GM18519 (cell line): ENCODE measurements at regions not wholly inside any gene's neighbourhood (a gene's known extent, or its start where the extent isn't known, plus 50 kb on each side); places are given as distances from the start of the nearest gene placed in this dataset.

Experiments
- ATAC-seq: cut with Tn5 transposase; IDR thresholded peaks from one replicate; pipeline ENCODE4 v1.9.1; 2021; ENCODE audit warnings: mild to moderate bottlenecking, moderate library complexity; ENCODE audit not compliant: unreplicated experiment, low FRiP score

DNA sequence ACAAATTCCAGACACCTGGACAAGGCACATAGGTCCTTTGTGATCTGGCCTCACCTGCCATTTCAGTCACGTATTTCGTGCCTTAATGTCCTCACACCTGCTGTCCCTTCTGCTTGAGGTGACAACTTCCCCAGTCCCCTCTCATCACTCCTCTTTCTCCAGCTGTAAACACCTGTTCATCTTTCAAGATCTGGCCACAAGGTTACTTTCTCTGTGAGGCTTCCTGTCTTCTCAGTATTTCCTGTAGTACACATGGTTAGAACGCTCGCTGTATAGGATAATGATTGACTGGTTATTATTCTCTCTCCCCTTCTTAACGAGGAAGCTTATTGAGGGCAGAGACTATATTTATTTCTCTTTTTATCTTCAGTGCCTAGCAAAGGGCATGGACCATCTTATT, 74.5 kb upstream of the PMFBP1 start:
- ATAC-seq, result no peak

DNA sequence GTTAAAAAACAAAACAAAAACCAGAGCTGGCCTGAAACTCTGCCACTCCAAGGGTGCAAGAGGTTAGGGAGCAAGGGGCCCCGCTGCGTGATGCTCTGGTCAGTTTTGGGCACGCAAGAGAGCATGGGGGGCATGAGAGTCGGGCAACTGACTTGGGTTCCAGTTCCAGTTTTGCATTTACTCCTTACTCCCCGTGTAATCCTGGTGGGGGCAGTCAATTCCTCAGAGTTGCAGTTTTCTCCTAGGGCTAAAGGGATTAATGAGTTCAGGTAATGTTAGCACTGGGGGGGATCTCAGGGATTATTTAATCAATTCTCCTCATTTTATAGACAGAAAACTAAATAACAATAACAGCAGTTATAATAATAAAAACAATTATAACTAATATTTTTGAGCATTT, 72.9 kb upstream of the PMFBP1 start:
- no peak for ATAC-seq

DNA sequence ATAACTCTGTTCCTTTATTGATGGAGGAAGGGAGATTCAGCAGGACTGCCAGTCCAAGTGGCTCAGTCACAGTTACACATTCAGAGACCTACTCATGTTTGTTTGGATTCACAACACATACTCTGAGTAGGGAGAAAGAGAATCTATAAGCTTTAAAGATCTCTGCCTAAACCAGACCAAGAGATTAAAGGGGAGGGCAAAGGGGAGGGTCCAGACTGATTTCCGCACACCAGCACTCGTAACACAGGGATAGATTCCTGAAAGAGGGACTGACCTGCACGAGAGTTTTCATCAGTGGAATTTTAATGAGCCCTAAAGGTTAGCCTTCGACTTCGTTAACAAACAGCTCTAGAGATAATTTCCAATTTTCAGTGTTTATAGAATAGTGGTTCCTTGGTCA, 71.7 kb upstream of the PMFBP1 start:
- no peak for ATAC-seq

DNA sequence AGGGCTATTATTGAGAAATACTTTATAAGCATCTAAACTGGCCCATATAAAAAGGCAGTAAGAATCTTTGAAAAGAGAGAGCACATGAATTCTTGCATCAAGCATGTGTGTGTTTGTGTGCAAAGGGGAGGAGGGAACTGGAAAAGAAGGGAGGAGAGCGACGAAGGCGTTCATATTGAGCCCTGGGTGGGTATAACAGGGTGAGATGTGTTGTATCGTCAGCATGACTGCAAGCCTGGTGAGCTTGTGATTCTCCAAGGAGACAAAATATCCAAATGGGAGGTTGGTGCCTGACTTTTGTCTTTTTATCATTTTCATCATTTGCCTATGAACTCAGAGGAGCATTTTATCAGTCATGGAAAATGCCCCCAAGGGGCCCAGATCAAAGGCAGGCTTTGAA, 70.8 kb upstream of the PMFBP1 start:
- ATAC-seq, result no peak

DNA sequence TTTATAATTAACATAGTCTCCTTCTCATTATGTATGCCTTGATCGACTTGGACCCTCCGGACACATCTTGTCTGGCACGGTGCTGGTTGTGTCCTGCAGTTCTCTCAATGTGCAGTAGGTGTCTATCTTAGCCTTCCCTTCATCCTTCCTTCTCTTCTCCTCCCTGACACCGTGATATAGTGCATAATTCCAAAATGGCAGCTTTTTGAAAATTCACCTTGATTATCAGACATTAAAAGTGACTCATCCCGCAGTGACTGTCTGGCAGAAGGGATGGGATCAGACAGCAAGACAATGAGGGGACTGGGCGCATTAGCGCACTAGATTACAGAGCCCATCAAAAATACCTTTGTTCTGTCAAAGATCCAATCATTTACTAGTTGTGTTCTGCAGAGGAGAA, 70.0 kb upstream of the PMFBP1 start:
- no peak for ATAC-seq

DNA sequence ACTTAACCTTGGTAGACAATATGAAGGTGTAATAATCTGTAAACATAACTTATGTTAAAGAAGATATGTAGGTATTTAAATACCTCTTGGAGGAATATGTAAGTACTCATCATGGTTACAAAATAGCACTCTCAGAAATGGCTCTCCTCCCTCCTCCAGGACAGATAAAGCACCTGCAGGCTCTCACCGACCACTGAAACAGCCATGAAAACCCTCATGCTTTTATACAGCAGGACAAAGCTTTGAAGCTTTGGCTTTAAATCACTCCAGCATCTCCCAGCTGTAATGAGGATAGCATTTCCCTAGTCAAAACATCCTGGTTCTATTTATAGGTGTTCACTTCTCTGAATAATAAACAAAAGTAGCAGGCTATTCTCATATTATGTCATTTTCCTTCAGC, 69.1 kb upstream of the PMFBP1 start:
- ATAC-seq, result no peak

DNA sequence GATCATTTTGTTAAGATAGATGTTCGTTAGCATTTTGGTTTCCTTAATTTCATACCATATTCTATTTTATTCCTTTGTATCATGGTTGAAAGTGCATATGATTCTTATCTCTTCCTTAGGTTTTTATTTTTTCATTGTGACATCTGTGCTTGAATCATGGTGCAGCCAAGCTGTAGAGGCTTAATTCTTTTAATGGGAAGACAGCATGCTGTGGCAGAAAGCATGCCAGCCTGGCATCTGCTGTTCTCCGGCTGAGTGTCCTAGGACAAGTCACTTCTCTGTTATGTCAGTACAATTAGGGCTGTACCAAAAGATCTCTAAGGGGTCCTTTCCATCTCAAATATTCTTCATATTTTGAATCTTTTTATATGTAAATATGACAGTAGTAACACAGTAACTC, 68.5 kb upstream of the PMFBP1 start:
- ATAC-seq, result no peak

DNA sequence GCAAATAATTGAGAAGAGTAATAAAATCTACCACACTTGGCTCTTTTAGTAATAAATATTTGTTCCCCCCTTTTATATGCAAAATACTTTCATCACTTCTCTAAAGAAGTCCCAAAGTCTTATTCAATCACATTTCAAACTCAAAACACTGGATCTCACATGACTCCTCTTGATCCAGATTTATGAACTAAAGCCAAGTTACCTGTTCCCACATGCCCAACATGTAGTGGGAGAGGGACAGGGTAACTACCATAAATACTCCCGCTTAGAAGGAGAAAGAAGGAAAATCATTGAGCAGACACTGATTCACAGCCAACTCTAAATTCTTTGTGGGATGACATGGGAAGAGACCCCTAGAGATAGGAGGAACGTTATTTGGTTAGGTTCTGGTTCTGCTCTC, 64.9 kb upstream of the PMFBP1 start:
- no peak for ATAC-seq

DNA sequence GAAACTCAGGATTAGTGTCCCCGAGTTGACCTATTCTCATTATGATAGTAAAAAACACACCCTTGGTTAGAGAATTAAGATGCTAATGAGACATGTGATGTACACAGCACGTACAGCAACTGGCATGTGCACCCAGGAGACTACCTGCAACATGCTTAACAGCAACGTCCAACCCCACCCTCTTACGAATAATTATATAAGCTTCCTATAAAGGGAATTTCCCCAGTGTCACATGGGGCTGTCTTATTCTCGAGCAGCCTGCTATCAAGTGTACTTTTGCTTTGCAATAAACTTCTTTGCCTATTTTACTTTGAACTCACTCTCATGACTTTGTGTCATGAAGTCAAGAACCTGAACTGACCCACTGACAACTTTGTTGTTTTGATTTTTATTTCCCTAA, 62.4 kb upstream of the PMFBP1 start:
- ATAC-seq, result no peak

DNA sequence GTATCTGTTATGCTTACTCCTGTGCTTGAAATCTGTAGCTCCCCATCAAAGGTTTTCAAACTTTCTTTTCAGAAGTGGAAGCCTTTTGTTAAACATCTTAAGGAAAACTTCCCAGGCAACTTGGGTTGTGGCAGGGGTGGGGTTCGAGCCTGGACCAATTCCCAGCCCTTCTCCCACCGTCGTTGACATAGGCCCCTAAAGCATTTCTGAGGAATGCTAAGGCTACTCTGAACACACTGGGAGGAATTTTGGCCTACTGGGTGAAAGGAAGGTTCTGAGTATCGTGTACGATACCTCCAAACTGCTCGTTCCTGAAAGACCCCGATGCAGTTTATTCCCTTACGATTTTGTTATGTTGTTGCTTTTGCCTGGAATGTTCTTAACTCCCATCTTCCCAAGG, 56.1 kb upstream of the PMFBP1 start:
- ATAC-seq, result no peak

DNA sequence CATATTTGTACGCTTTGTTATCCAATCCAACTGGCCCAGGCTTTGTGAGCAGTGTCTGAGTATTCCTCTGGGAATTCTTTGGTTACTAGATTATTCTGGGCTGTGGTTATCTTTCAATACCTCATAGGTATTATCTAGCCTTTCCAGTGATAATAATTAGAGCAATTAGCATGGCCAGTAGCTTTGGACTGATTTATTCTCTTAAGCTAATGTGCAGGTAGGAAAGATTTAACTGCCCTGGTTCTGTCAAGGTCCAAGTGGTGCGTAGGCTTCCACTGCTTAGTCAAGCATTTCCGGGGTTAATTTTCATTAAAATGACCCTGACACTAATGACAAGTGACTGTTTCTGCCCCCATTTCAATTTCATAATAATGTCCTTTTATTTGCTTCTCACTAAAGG, 54.2 kb upstream of the PMFBP1 start:
- no peak for ATAC-seq

DNA sequence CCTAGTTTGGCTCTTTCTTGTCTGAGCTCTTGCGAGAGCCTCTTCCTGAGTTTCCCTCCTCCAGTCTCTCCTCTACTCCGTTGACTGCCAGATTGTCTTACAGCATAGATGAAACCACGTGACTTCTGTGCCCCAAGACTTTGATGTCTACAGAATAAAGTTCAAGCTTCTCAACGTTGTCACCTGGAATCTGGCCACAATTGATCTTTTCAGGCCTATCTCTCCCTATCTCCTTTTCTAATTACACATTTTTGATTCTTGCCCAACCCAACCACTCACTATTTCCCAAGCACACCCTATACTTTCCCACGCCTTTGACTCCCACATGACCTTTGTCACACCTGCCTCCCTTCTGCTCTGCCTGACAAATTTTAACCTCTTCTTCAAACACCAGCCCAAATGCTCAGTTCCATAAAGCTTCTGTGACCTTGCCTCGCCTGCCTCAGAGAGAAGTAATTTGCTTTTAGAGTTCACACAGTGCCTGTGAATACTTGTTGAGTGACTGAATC, 52.4 kb upstream of the PMFBP1 start:
- ATAC-seq, result no peak

DNA sequence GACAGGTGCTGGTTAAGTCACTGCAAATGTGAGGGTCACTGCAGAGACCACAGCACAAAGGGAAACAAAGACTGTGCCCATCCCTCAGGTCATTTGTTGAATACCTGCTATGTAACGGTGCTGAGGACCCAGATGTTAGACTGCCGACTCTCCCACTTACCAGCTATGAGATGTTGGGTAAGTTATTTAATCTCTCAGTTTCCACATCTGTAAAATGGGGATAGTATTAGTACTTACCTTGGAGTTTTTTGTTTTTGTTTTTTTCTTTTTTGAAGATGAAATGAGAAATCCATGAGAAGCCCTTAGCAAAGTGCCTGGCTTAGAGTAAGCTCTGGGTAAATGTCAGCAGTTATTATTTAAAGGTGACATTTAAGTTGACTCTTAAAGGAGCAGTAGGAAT, 50.5 kb upstream of the PMFBP1 start:
- ATAC-seq, result no peak
